ENCODE measurements at regions not wholly inside any gene's neighbourhood (a gene's known extent, or its start where the extent isn't known, plus 50 kb on each side); places are given as distances from the start of the nearest gene placed in this dataset.

GRCh38 chr2:52676056-52676455, 1091.5 kb upstream of the CHAC2 start:
- H3K4me3 ChIP-seq (ENCODE audit: low read length), result no peak overlapping the region
- ATAC-seq, result no peak
- no peak overlapping the region for H3K27ac ChIP-seq (ENCODE audit: low read length)
- H3K27me3 ChIP-seq (ENCODE audit: control insufficient read depth, insufficient read depth), result no peaks in the 10 kb centered on the region
- H3K9me3 ChIP-seq (ENCODE audit: control insufficient read depth, low read length), result no peaks in the 10 kb centered on the region
- intact Hi-C loops (cut with DNase I), result no loop called here
- no peaks in the 10 kb centered on the region for H3K4me1 ChIP-seq (ENCODE audit: control insufficient read depth, insufficient read depth, low read length)
- no peak for DNase-seq
- WGBS, result 83% methylated on average over 2 of the region's 2 CpGs

- WGBS, result 76% methylated on average over 1 of the region's 1 CpG
- Histone ChIP-seq H3K9me3 (ENCODE audit: control insufficient read depth, low read length) (no peaks in the 10 kb centered on the region), H3K4me3 (ENCODE audit: low read length) (no peak overlapping the region), H3K4me1 (ENCODE audit: control insufficient read depth, insufficient read depth, low read length) (no peaks in the 10 kb centered on the region), H3K27me3 (ENCODE audit: control insufficient read depth, insufficient read depth) (no peaks in the 10 kb centered on the region), H3K27ac (ENCODE audit: low read length) (no peak overlapping the region)
- intact Hi-C loops (cut with DNase I), result no loop called here
- ATAC-seq (no peak), DNase-seq (no peak)
These were observed 1098.9 kb upstream of the CHAC2 start for GRCh38 chr2:52668724-52669123.

- Histone ChIP-seq H3K9me3 (ENCODE audit: control insufficient read depth, low read length) (no peaks in the 10 kb centered on the region), H3K4me3 (ENCODE audit: low read length) (no peak overlapping the region), H3K27ac (ENCODE audit: low read length) (no peak overlapping the region), H3K4me1 (ENCODE audit: control insufficient read depth, insufficient read depth, low read length) (no peaks in the 10 kb centered on the region), H3K27me3 (ENCODE audit: control insufficient read depth, insufficient read depth) (no peaks in the 10 kb centered on the region)
- intact Hi-C loops (cut with DNase I), result no loop called here
- 84% methylated on average over 3 of the region's 3 CpGs for WGBS
- ATAC-seq, result no peak
- no peak for DNase-seq
These were observed 1108.1 kb upstream of the CHAC2 start for GRCh38 chr2:52659546-52659945.

- H3K27ac ChIP-seq (ENCODE audit: low read length), result no peak overlapping the region
- H3K4me1 ChIP-seq (ENCODE audit: control insufficient read depth, insufficient read depth, low read length), result no peaks in the 10 kb centered on the region
- intact Hi-C loops (cut with DNase I), result no loop called here
- DNase-seq (no peak), ATAC-seq (no peak)
- no peaks in the 10 kb centered on the region for H3K9me3 ChIP-seq (ENCODE audit: control insufficient read depth, low read length)
- no peak overlapping the region for H3K4me3 ChIP-seq (ENCODE audit: low read length)
- no peaks in the 10 kb centered on the region for H3K27me3 ChIP-seq (ENCODE audit: control insufficient read depth, insufficient read depth)
- WGBS, result 16% methylated on average over 1 of the region's 1 CpG
These were observed 1109.0 kb upstream of the CHAC2 start for GRCh38 chr2:52658598-52658997.

GRCh38 chr2:52639692-52640091, 1127.9 kb upstream of the CHAC2 start:
- no peak for ATAC-seq
- Histone ChIP-seq H3K9me3 (ENCODE audit: control insufficient read depth, low read length) (no peaks in the 10 kb centered on the region), H3K4me1 (ENCODE audit: control insufficient read depth, insufficient read depth, low read length) (no peaks in the 10 kb centered on the region), H3K27me3 (ENCODE audit: control insufficient read depth, insufficient read depth) (no peaks in the 10 kb centered on the region), H3K4me3 (ENCODE audit: low read length) (no peak overlapping the region), H3K27ac (ENCODE audit: low read length) (no peak overlapping the region)
- DNase-seq, result no peak
- 83% methylated on average over 2 of the region's 2 CpGs for WGBS
- intact Hi-C loops (cut with DNase I), result no loop called here

- H3K27ac ChIP-seq (ENCODE audit: low read length), result no peak overlapping the region
- DNase-seq (no peak), ATAC-seq (no peak)
- WGBS, result 88% methylated on average over 6 of the region's 6 CpGs
- intact Hi-C loops (cut with DNase I), result no loop called here
- no peaks in the 10 kb centered on the region for H3K4me1 ChIP-seq (ENCODE audit: control insufficient read depth, insufficient read depth, low read length)
- H3K27me3 ChIP-seq (ENCODE audit: control insufficient read depth, insufficient read depth), result no peaks in the 10 kb centered on the region
- H3K4me3 ChIP-seq (ENCODE audit: low read length), result no peak overlapping the region
- H3K9me3 ChIP-seq (ENCODE audit: control insufficient read depth, low read length), result no peaks in the 10 kb centered on the region
These were observed 1135.1 kb upstream of the CHAC2 start for GRCh38 chr2:52632543-52632942.

- intact Hi-C loops (cut with DNase I), result no loop called here
- no peak for ATAC-seq
These were observed 1137.7 kb upstream of the CHAC2 start for GRCh38 chr2:52629944-52630343.

GRCh38 chr2:52629531-52629930, 1138.1 kb upstream of the CHAC2 start:
- peak in 2 of 3 donors; percentile 36 to 37 for DNase-seq
- ATAC-seq, result no peak
- 97% methylated on average over 36 of the region's 36 CpGs for WGBS
- Histone ChIP-seq H3K9me3 (ENCODE audit: control insufficient read depth, low read length) (no peaks in the 10 kb centered on the region), H3K4me3 (ENCODE audit: low read length) (no peak overlapping the region), H3K4me1 (ENCODE audit: control insufficient read depth, insufficient read depth, low read length) (no peaks in the 10 kb centered on the region), H3K27me3 (ENCODE audit: control insufficient read depth, insufficient read depth) (no peaks in the 10 kb centered on the region), H3K27ac (ENCODE audit: low read length) (no peak overlapping the region)
- intact Hi-C loops (cut with DNase I), result no loop called here

More at GRCh38 chr2:52629944-52630343, 1137.7 kb upstream of the CHAC2 start:
- 86% methylated on average over 11 of the region's 11 CpGs for WGBS
- H3K9me3 ChIP-seq (ENCODE audit: control insufficient read depth, low read length), result no peaks in the 10 kb centered on the region
- no peak overlapping the region for H3K27ac ChIP-seq (ENCODE audit: low read length)
- H3K4me3 ChIP-seq (ENCODE audit: low read length), result no peak overlapping the region
- no peaks in the 10 kb centered on the region for H3K27me3 ChIP-seq (ENCODE audit: control insufficient read depth, insufficient read depth)
- DNase-seq, result peak in 1 of 3 donors; percentile 29
- H3K4me1 ChIP-seq (ENCODE audit: control insufficient read depth, insufficient read depth, low read length), result no peaks in the 10 kb centered on the region

GRCh38 chr2:52622266-52622665, 1145.3 kb upstream of the CHAC2 start:
- H3K27ac ChIP-seq (ENCODE audit: low read length), result no peak overlapping the region
- no peak overlapping the region for H3K4me3 ChIP-seq (ENCODE audit: low read length)
- DNase-seq (no peak), ATAC-seq (no peak)
- intact Hi-C loops (cut with DNase I), result no loop called here
- no peaks in the 10 kb centered on the region for H3K27me3 ChIP-seq (ENCODE audit: control insufficient read depth, insufficient read depth)
- H3K4me1 ChIP-seq (ENCODE audit: control insufficient read depth, insufficient read depth, low read length), result no peaks in the 10 kb centered on the region
- H3K9me3 ChIP-seq (ENCODE audit: control insufficient read depth, low read length), result no peaks in the 10 kb centered on the region
- 68% methylated on average over 2 of the region's 2 CpGs for WGBS

- no peak for ATAC-seq
- Histone ChIP-seq H3K4me3 (ENCODE audit: low read length) (no peak overlapping the region), H3K27ac (ENCODE audit: low read length) (no peak overlapping the region), H3K9me3 (ENCODE audit: control insufficient read depth, low read length) (no peaks in the 10 kb centered on the region), H3K4me1 (ENCODE audit: control insufficient read depth, insufficient read depth, low read length) (peaks cover 1% of the 10 kb centered on the region), H3K27me3 (ENCODE audit: control insufficient read depth, insufficient read depth) (no peaks in the 10 kb centered on the region)
- no peak for DNase-seq
- 59% methylated on average over 4 of the region's 4 CpGs for WGBS
- intact Hi-C loops (cut with DNase I), result no loop called here
These were observed 1154.5 kb upstream of the CHAC2 start for GRCh38 chr2:52613064-52613463.

- ATAC-seq, result no peak
- Histone ChIP-seq H3K4me3 (ENCODE audit: low read length) (no peak overlapping the region), H3K27me3 (ENCODE audit: control insufficient read depth, insufficient read depth) (no peaks in the 10 kb centered on the region), H3K4me1 (ENCODE audit: control insufficient read depth, insufficient read depth, low read length) (peaks cover 1% of the 10 kb centered on the region), H3K9me3 (ENCODE audit: control insufficient read depth, low read length) (no peaks in the 10 kb centered on the region), H3K27ac (ENCODE audit: low read length) (no peak overlapping the region)
- no peak for DNase-seq
- intact Hi-C loops (cut with DNase I), result no loop called here
- WGBS, result 40% methylated on average over 2 of the region's 2 CpGs
These were observed 1155.8 kb upstream of the CHAC2 start for GRCh38 chr2:52611759-52612158.

GRCh38 chr2:52608030-52608429, 1159.6 kb upstream of the CHAC2 start:
- DNase-seq, result no peak
- Histone ChIP-seq H3K27ac (ENCODE audit: low read length) (no peak overlapping the region), H3K4me1 (ENCODE audit: control insufficient read depth, insufficient read depth, low read length) (peaks cover 1% of the 10 kb centered on the region), H3K4me3 (ENCODE audit: low read length) (no peak overlapping the region), H3K27me3 (ENCODE audit: control insufficient read depth, insufficient read depth) (no peaks in the 10 kb centered on the region), H3K9me3 (ENCODE audit: control insufficient read depth, low read length) (no peaks in the 10 kb centered on the region)
- ATAC-seq, result no peak
- WGBS, result 91% methylated on average over 2 of the region's 2 CpGs
- intact Hi-C loops (cut with DNase I), result no loop called here
